Ovary (tissue), 7 donors: ENCODE measurements at regions not wholly inside any gene's neighbourhood (a gene's known extent, or its start where the extent isn't known, plus 50 kb on each side); places are given as distances from the start of the nearest gene placed in this dataset.

ENCODE experiments used
- DNase-seq, 5 donors: peaks; one replicate each; pipeline ENCODE4 v3.0.0-alpha.2; 2019 to 2020
- H3K27ac ChIP-seq, 2 donors: fragments of 200-600 bp; one replicate each; pipeline versions ENCODE4 v1.5.1 to v1.8.0; 2019 to 2022
- H3K27me3 ChIP-seq: fragments of 200-600 bp; one replicate; pipeline ENCODE4 v1.8.0; 2022
- H3K36me3 ChIP-seq: fragments of 200-600 bp; sonication (generic); one replicate; pipeline ENCODE4 v1.5.1; 2019
- H3K4me1 ChIP-seq: one replicate; pipeline ENCODE4 v1.8.1; 2013; ENCODE audit warnings: mild to moderate bottlenecking, moderate library complexity; ENCODE audit not compliant: insufficient read depth
- H3K4me3 ChIP-seq: fragments of 200-600 bp; sonication (generic); one replicate; pipeline ENCODE4 v1.5.1; 2017
- H3K9me3 ChIP-seq, 2 donors: fragments of 200-600 bp in 1 of 2; sonication (generic) in 1 of 2; one replicate each; pipeline versions ENCODE4 v1.5.1 to v1.8.1; 2013 to 2019; ENCODE audit warnings: mild to moderate bottlenecking in 1 of 2, moderate library complexity in 1 of 2
- EP300 ChIP-seq: sonication (generic); formaldehyde crosslinking; IDR thresholded peaks from one replicate; pipeline ENCODE4 v1.6.1; 2017; ENCODE audit warnings: antibody characterized with exemption
- POLR2A ChIP-seq: fragments of 450-650 bp; IDR thresholded peaks from one replicate; pipeline ENCODE4 v1.6.1; 2017; ENCODE audit warnings: antibody characterized with exemption, mild to moderate bottlenecking, moderate library complexity
- WGBS, 3 donors: extraction: QIAGEN DNeasy Blood & Tissue Kit in 1 of 3; methylation state at CpG; one replicate each; pipeline versions ENCODE4 v1.1.5 to v1.1.7; 2013 to 2017; 5-methylcytosine and 5-hydroxymethylcytosine counted together
- intact Hi-C, 4 donors: fragments of 100-400 bp; cut with DNase I; formaldehyde crosslinking; loops; one replicate each; pipeline versions ENCODE4 v1.11.0 to v1.15.1; 2022 to 2023
- TF ChIP-seq, protein P1 (sequence below), 3 donors: fragments of 450-650 bp in 2 of 3; fragments of 200-600 bp in 1 of 3; IDR thresholded peaks; one replicate each; pipeline versions ENCODE4 v1.5.1 to v1.8.0; 2016 to 2022; ENCODE audit warnings: antibody characterized with exemption in 3 of 3, mild to moderate bottlenecking in 1 of 3
- donor health status: DM: no; HTN: no; CAD: no; lungs with moderate emphysema.
- donor health status: DM: no; HTN: no; CAD: no.
- donor health status: Bipolar disorder and iron deficiency.
- donor health status: DM: no; HTN: no; CAD: no.
- donor health status: DM: yes; HTN: yes; CAD: no.

DNA sequence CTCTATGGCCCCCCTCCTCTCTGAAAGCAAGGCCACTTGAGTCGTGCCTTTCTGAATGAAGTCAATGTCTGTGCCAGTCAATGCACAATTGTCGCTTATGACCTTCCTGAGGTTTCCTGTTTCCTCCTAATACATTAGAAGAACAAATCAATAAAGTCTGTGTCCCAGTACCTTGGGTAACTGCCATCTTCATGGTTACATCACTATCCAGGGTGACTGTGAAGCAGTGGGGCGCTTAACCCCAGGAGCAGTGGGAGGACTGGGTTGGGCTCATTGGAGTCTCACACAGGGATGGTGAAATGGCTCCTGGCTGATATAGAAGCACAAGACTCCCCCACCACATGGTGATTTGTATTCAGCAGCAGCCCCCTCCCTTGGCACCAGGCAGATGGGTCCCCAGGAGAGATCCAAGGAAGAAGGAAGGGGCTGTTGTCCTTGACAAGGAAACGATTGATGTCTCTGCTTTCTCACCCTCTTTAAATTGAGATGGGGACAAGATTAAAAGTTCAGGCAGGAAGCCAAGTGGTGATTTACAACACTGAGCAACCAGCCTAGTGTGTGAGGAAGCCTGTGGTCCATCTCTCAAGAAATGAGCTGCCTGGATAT is 261.9 kb upstream of the ZNF462 start:
- Histone ChIP-seq H3K4me1 (no peaks in the 10 kb centered on the region), H3K27me3 (no peaks in the 10 kb centered on the region), H3K36me3 (no peaks in the 10 kb centered on the region), H3K9me3 (peaks cover 0 to 4% of the 10 kb centered on the region in 2 donors), H3K4me3 (no peak overlapping the region), H3K27ac (no peak overlapping the region)
- no peak for TF ChIP-seq EP300
- 67 to 74% (median 69%) methylated on average over 4 of the region's 4 CpGs for WGBS, 3 donors
- intact Hi-C loops, result no loop called here
- DNase-seq, result no peak

DNA sequence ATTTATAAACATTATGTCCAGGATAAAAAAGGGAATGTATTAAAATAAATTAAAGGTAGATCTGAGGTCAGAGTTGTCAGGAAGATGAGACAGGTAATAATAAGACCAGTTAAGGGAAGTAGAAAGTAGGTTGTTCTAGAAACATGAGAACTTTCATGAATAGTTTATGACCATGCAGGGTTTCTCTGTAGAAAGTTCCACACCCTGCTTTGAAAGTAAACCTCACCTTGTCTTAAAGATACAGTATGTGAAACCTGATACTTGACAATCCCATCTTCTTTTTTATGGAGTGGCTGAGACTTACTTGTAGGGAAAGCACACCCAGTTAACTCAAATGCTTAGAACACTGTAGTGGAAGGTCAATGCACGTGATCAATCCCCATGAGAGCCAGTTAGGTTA is 260.6 kb upstream of the ZNF462 start:
- no peak for DNase-seq
- 73 to 93% (median 75%) methylated on average over 1 of the region's 1 CpG for WGBS, 3 donors

DNA sequence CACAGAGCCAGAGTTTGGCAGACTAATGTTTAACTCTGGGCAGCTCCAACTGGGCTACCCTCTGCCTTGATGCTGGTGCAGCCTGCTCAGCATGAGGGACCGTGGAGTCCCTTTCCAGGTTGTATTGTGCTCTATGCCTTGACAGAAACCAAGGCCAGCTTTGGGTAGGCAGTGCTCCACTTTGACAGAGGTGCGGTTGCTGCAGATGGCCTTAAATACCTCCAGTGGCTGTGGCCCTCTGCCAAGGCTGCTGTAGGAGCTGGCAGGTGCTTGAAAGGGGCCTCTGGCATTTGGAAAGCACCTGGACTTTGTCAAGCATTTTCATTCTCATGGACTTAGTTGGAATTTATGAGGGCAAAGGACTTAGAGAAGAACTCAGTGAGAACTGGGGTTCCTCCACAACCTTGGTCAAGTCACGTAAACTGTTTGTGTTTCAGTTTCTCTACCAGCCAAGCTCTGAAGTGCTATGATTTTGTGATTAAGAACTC is 249.7 kb upstream of the ZNF462 start:
- WGBS, 3 donors, result 63 to 80% (median 63%) methylated on average over 3 of the region's 3 CpGs
- TF ChIP-seq POLR2A, result no peak
- TF ChIP-seq, protein P1, sequence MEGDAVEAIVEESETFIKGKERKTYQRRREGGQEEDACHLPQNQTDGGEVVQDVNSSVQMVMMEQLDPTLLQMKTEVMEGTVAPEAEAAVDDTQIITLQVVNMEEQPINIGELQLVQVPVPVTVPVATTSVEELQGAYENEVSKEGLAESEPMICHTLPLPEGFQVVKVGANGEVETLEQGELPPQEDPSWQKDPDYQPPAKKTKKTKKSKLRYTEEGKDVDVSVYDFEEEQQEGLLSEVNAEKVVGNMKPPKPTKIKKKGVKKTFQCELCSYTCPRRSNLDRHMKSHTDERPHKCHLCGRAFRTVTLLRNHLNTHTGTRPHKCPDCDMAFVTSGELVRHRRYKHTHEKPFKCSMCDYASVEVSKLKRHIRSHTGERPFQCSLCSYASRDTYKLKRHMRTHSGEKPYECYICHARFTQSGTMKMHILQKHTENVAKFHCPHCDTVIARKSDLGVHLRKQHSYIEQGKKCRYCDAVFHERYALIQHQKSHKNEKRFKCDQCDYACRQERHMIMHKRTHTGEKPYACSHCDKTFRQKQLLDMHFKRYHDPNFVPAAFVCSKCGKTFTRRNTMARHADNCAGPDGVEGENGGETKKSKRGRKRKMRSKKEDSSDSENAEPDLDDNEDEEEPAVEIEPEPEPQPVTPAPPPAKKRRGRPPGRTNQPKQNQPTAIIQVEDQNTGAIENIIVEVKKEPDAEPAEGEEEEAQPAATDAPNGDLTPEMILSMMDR (IDR thresholded peaks at IDR 0.05), result no peak
- TF ChIP-seq EP300, result no peak
- intact Hi-C loops, result no loop called here

More for the DNA sequence above, 260.6 kb upstream of the ZNF462 start:
- Histone ChIP-seq H3K4me1 (no peaks in the 10 kb centered on the region), H3K9me3 (peaks cover 0 to 4% of the 10 kb centered on the region in 2 donors), H3K36me3 (no peaks in the 10 kb centered on the region), H3K4me3 (no peak overlapping the region), H3K27ac (no peak overlapping the region), H3K27me3 (no peaks in the 10 kb centered on the region)
- intact Hi-C loops, result no loop called here
- TF ChIP-seq, protein P1 (IDR thresholded peaks at IDR 0.05), result no peak
- no peak for TF ChIP-seq EP300
- TF ChIP-seq POLR2A, result no peak

DNA sequence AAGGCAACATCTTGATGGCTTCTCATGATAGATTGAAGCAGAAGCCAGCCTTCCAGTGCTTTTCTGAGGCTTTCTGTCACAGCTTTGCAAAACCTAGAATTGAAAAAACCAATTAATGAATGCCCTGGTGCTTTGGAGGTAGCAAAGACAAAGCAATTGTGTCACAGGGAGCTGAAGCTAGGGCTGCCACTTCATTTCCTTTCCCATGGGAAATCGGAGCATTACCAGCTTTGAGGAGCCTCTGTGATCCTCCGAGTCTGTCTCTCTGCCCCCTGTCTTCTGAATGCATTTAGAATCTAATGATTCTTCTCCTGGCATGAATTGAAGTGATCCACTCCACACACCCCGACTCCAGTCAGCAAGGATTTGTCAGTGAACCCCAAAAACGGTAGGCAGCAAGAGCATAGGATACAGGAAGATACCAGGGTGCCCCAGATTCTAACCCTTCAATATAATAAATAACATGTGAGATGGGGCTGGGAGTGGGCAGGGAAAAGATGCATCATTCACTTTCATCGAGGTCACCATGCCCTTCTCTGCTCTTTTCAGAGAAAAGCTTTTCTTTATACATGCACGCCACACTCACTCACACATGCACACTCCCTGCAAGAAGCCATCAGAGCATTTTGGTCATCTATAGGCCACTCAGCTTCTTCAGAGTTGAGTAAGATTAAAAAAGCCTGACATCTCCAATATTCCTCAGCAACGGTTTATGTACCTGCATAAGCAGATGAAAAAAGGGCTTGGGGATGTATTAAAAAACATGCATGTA is 247.7 kb upstream of the ZNF462 start:
- Histone ChIP-seq H3K36me3 (no peaks in the 10 kb centered on the region), H3K27me3 (no peaks in the 10 kb centered on the region), H3K4me3 (no peak overlapping the region), H3K27ac (no peak overlapping the region), H3K4me1 (no peaks in the 10 kb centered on the region), H3K9me3 (no peaks in the 10 kb centered on the region)
- DNase-seq, result no peak
- WGBS, 3 donors, result 78 to 86% (median 83%) methylated on average over 7 of the region's 7 CpGs
- intact Hi-C loops, result no loop called here
- TF ChIP-seq, protein P1 (IDR thresholded peaks at IDR 0.05), result no peak
- no peak for TF ChIP-seq EP300

More for the DNA sequence above, 249.7 kb upstream of the ZNF462 start:
- DNase-seq, result no peak
- no peak overlapping the region for H3K27ac ChIP-seq
- H3K36me3 ChIP-seq, result no peaks in the 10 kb centered on the region
- no peaks in the 10 kb centered on the region for H3K4me1 ChIP-seq
- no peaks in the 10 kb centered on the region for H3K27me3 ChIP-seq
- no peak overlapping the region for H3K4me3 ChIP-seq
- H3K9me3 ChIP-seq, result no peaks in the 10 kb centered on the region

DNA sequence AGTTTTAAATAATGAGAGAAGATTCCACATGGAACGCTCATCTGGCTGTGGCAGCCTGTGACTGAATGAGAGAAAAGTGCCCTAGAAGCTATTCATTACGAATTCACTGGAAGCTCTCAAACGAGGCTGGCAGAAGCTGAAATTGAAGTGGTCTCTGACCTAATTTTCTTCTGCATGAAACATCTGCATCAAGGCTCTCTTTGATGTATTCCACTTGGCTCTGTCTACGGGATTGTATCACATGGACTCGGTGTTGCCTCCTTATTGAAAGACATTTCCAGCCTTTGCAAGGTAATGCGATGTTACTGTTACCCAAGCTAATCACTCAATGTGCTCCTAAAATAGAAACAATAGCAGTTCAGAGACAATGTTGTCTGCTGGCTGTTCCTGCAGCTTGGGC is 246.9 kb upstream of the ZNF462 start:
- H3K9me3 ChIP-seq, result no peaks in the 10 kb centered on the region
- no peak for DNase-seq

More for the DNA sequence above, 246.9 kb upstream of the ZNF462 start:
- WGBS, 3 donors, result 48 to 54% (median 48%) methylated on average over 6 of the region's 6 CpGs
- Histone ChIP-seq H3K27ac (no peak overlapping the region), H3K27me3 (no peaks in the 10 kb centered on the region), H3K4me3 (no peak overlapping the region), H3K4me1 (no peaks in the 10 kb centered on the region), H3K36me3 (no peaks in the 10 kb centered on the region)
- TF ChIP-seq, protein P1 (IDR thresholded peaks at IDR 0.05), result no peak
- TF ChIP-seq EP300 (no peak), POLR2A (no peak)
- intact Hi-C loops, result no loop called here
